Prostate gland (tissue), 2 donors: ENCODE measurements at regions not wholly inside any gene's neighbourhood (a gene's known extent, or its start where the extent isn't known, plus 50 kb on each side); places are given as distances from the start of the nearest gene placed in this dataset.

Source experiments
- POLR2A ChIP-seq: fragments of 450-650 bp; IDR thresholded peaks from one replicate; pipeline ENCODE4 v1.6.1; 2016; ENCODE audit warnings: antibody characterized with exemption, mild to moderate bottlenecking
- POLR2AphosphoS5 ChIP-seq: sonication (generic); formaldehyde crosslinking; IDR thresholded peaks from one replicate; pipeline ENCODE4 v1.6.1; 2017; ENCODE audit warnings: antibody characterized with exemption
- TF ChIP-seq, protein P1 (sequence below), 4 experiments: fragments of 200-600 bp in 2 of 4; fragments of 450-650 bp in 2 of 4; sonication (generic) in 2 of 4; IDR thresholded peaks; 1 replicate in 3 of 4; 2 replicates in 1 of 4; pipeline ENCODE4 v1.5.1; 2016 to 2019; ENCODE audit warnings: antibody characterized with exemption in 4 of 4, mild to moderate bottlenecking in 2 of 4, moderate library complexity in 2 of 4

GRCh38 chr4:37762294-37762990 lies 64.0 kb upstream of the PGM2 start:
- TF ChIP-seq, protein P1, sequence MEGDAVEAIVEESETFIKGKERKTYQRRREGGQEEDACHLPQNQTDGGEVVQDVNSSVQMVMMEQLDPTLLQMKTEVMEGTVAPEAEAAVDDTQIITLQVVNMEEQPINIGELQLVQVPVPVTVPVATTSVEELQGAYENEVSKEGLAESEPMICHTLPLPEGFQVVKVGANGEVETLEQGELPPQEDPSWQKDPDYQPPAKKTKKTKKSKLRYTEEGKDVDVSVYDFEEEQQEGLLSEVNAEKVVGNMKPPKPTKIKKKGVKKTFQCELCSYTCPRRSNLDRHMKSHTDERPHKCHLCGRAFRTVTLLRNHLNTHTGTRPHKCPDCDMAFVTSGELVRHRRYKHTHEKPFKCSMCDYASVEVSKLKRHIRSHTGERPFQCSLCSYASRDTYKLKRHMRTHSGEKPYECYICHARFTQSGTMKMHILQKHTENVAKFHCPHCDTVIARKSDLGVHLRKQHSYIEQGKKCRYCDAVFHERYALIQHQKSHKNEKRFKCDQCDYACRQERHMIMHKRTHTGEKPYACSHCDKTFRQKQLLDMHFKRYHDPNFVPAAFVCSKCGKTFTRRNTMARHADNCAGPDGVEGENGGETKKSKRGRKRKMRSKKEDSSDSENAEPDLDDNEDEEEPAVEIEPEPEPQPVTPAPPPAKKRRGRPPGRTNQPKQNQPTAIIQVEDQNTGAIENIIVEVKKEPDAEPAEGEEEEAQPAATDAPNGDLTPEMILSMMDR (IDR thresholded peaks at IDR 0.05) = no peak
- TF ChIP-seq POLR2AphosphoS5 = no peak
- TF ChIP-seq POLR2A = no peak
